Left lung (tissue), 4 donors: ENCODE measurements at regions not wholly inside any gene's neighbourhood (a gene's known extent, or its start where the extent isn't known, plus 50 kb on each side); places are given as distances from the start of the nearest gene placed in this dataset.

ENCODE experiments used
- ATAC-seq: fragments of 200-7000 bp; cut with Tn5 transposase; one replicate; pipeline ENCODE4 v1.9.1; 2020; ENCODE audit warnings: moderate library complexity
- DNase-seq, 4 donors: peaks; one replicate each; pipeline ENCODE4 v3.0.0-alpha.2; 2013 to 2020
- H3K27ac ChIP-seq, 2 donors: fragments of 200-600 bp; sonication (generic) in 1 of 2; one replicate each; pipeline versions ENCODE4 v1.5.0 to v1.8.0; 2020 to 2021
- H3K27me3 ChIP-seq, 2 donors: fragments of 200-600 bp; sonication (generic) in 1 of 2; one replicate each; pipeline versions ENCODE4 v1.5.0 to v1.8.0; 2020 to 2021
- H3K36me3 ChIP-seq, 2 donors: fragments of 200-600 bp; sonication (generic) in 1 of 2; one replicate each; pipeline versions ENCODE4 v1.5.0 to v1.8.0; 2020 to 2021
- H3K4me1 ChIP-seq, 2 donors: fragments of 200-600 bp; one replicate each; pipeline ENCODE4 v1.8.0; 2021
- H3K4me3 ChIP-seq, 2 donors: fragments of 200-600 bp; sonication (generic) in 1 of 2; one replicate each; pipeline versions ENCODE4 v1.5.0 to v1.8.0; 2020 to 2021; ENCODE audit warnings: mild to moderate bottlenecking in 1 of 2
- H3K9me3 ChIP-seq, 2 donors: fragments of 200-600 bp; sonication (generic) in 1 of 2; one replicate each; pipeline versions ENCODE4 v1.5.0 to v1.8.0; 2020 to 2021
- CTCF ChIP-seq, 2 donors: fragments of 200-600 bp; sonication (generic) in 1 of 2; IDR thresholded peaks; one replicate each; pipeline versions ENCODE4 v1.5.0 to v1.8.0; 2021; ENCODE audit warnings: antibody characterized with exemption in 2 of 2
- intact Hi-C, 2 donors: fragments of 100-400 bp; cut with DNase I; formaldehyde crosslinking; loops; one replicate each; pipeline versions ENCODE4 v1.11.2 to v1.14.2; 2022
- donor health status: DM: no; HTN: yes; CAD: no.
- donor health status: DM: no; HTN: no; CAD: no.

GRCh38 chr15:25933456-25934158 is 70.5 kb upstream of the ATP10A start:
- intact Hi-C loops: no loop called here
- Histone ChIP-seq H3K4me3 (peak overlapping the region in 1 of 2 donors; percentile 17), H3K36me3 (no peaks in the 10 kb centered on the region), H3K27me3 (peaks cover 0 to 11% of the 10 kb centered on the region in 2 donors), H3K27ac (no peak overlapping the region), H3K4me1 (no peaks in the 10 kb centered on the region), H3K9me3 (no peaks in the 10 kb centered on the region)
- peak; percentile 53 to 73 for TF ChIP-seq CTCF (IDR thresholded peaks at IDR 0.05)
- ATAC-seq: peak; percentile 99
- peak; percentile 55 to 82 (median 76) for DNase-seq

- H3K36me3 ChIP-seq: no peaks in the 10 kb centered on the region
- no peaks in the 10 kb centered on the region for H3K4me1 ChIP-seq
- peaks cover 0 to 11% of the 10 kb centered on the region in 2 donors for H3K27me3 ChIP-seq
- H3K27ac ChIP-seq: no peak overlapping the region
- H3K4me3 ChIP-seq: no peak overlapping the region
- ATAC-seq: no peak
- intact Hi-C loops: no loop called here
- no peaks in the 10 kb centered on the region for H3K9me3 ChIP-seq
- no peak for TF ChIP-seq CTCF (IDR thresholded peaks at IDR 0.05)
- DNase-seq: no peak
Observed at GRCh38 chr15:25932696-25933095, 69.6 kb upstream of the ATP10A start.

GRCh38 chr15:25931851-25932250 is 68.7 kb upstream of the ATP10A start:
- Histone ChIP-seq H3K4me1 (no peaks in the 10 kb centered on the region), H3K4me3 (no peak overlapping the region), H3K27me3 (peaks cover 0 to 11% of the 10 kb centered on the region in 2 donors), H3K9me3 (no peaks in the 10 kb centered on the region), H3K36me3 (no peaks in the 10 kb centered on the region), H3K27ac (no peak overlapping the region)
- DNase-seq (no peak), ATAC-seq (no peak)
- intact Hi-C loops: no loop called here
- TF ChIP-seq CTCF (IDR thresholded peaks at IDR 0.05): no peak

- no peak for TF ChIP-seq CTCF (IDR thresholded peaks at IDR 0.05)
- DNase-seq (no peak), ATAC-seq (no peak)
- intact Hi-C loops: no loop called here
- Histone ChIP-seq H3K4me1 (no peaks in the 10 kb centered on the region), H3K4me3 (no peak overlapping the region), H3K36me3 (no peaks in the 10 kb centered on the region), H3K9me3 (no peaks in the 10 kb centered on the region), H3K27me3 (peaks cover 0 to 11% of the 10 kb centered on the region in 2 donors), H3K27ac (no peak overlapping the region)
Observed at GRCh38 chr15:25930931-25931330, 67.8 kb upstream of the ATP10A start.
